ENCODE measurements at regions not wholly inside any gene's neighbourhood (a gene's known extent, or its start where the extent isn't known, plus 50 kb on each side); places are given as distances from the start of the nearest gene placed in this dataset.

DNA sequence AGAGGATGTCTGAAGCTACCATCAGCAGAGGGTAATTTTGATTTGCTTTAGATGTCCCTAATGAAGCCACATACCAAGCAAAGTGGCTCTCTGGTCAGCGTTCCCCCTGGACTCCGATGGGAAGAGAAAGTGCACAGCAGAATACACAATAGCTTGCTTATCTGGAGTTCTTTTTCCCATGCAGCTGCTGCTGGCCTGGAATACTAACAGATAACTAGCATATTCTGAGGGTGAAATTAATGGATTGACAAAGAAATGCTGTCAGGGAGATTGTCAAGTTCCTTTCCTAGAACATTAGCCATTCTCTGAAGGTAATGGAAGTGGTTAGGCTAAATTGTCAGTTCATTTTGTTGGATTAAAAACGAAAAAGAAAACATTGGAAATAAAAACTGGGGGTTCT lies 391.3 kb downstream of the FLRT2 start:
- H3K27ac Mint-ChIP-seq: no peak overlapping the region
- ChIA-PET POLR2A (no interaction called here), CTCF (no interaction called here)
- TF ChIP-seq, protein P1, sequence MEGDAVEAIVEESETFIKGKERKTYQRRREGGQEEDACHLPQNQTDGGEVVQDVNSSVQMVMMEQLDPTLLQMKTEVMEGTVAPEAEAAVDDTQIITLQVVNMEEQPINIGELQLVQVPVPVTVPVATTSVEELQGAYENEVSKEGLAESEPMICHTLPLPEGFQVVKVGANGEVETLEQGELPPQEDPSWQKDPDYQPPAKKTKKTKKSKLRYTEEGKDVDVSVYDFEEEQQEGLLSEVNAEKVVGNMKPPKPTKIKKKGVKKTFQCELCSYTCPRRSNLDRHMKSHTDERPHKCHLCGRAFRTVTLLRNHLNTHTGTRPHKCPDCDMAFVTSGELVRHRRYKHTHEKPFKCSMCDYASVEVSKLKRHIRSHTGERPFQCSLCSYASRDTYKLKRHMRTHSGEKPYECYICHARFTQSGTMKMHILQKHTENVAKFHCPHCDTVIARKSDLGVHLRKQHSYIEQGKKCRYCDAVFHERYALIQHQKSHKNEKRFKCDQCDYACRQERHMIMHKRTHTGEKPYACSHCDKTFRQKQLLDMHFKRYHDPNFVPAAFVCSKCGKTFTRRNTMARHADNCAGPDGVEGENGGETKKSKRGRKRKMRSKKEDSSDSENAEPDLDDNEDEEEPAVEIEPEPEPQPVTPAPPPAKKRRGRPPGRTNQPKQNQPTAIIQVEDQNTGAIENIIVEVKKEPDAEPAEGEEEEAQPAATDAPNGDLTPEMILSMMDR (IDR thresholded peaks at IDR 0.05): no peak
- intact Hi-C loops (cut with micrococcal nuclease): no loop called here
- no peaks in the 10 kb centered on the region for H3K4me1 Mint-ChIP-seq
- H3K9me3 Mint-ChIP-seq: no peaks in the 10 kb centered on the region
- no peaks in the 10 kb centered on the region for H3K27me3 Mint-ChIP-seq
- H3K36me3 Mint-ChIP-seq (ENCODE audit: low read depth): no peaks in the 10 kb centered on the region
- no peak overlapping the region for H3K4me3 Mint-ChIP-seq
- ATAC-seq (ENCODE audit: low read depth) (no peak), DNase-seq (no peak)

DNA sequence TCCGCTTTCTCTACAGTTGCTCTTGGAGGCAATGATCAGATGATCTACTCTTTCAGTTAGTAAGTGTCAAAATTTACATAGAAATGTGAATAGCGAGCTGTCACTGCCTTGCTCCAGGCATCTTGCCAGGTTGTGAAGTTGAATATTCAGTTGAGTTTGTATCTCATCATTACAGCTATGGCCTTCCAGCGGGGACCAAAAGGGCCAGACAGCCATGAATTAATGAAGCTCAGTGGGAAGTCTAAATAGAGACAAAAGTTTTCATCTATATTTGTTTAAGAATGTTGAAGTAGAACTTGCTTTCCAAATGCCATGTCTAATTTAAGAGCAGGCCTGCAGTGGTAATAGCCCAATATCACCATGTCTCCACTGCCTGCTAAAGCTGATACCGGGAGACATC lies 387.8 kb downstream of the FLRT2 start:
- no peak overlapping the region for H3K27ac Mint-ChIP-seq
- no peaks in the 10 kb centered on the region for H3K36me3 Mint-ChIP-seq (ENCODE audit: low read depth)
- no peak overlapping the region for H3K4me3 Mint-ChIP-seq
- intact Hi-C loops (cut with micrococcal nuclease): no loop called here
- no peaks in the 10 kb centered on the region for H3K9me3 Mint-ChIP-seq
- TF ChIP-seq, protein P1 (IDR thresholded peaks at IDR 0.05): no peak
- DNase-seq: no peak
- H3K27me3 Mint-ChIP-seq: no peaks in the 10 kb centered on the region
- no peaks in the 10 kb centered on the region for H3K4me1 Mint-ChIP-seq
- POLR2A ChIA-PET: no interaction called here
- ATAC-seq (ENCODE audit: low read depth): no peak
- CTCF ChIA-PET: no interaction called here

DNA sequence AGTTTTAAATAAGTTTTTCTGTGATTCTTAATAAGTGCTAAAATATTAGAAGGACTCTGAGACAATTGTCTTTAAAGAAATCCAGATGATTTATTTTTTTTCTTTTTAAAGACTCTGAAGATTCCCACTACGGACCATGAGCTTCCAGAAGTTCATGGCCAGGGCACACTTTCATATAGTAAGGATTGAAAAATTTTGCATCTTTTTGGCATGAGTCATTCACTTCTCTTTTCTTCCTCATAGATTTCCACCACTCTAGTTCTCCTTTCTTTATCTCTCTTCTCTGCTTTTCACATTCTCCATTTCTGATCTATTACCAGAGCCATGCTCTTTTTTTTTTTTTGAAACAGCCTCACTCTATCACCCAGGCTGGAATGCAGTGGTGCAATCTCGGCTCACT lies 385.8 kb downstream of the FLRT2 start:
- Mint-ChIP-seq H3K27me3 (no peaks in the 10 kb centered on the region), H3K36me3 (ENCODE audit: low read depth) (no peaks in the 10 kb centered on the region), H3K9me3 (peaks cover 1% of the 10 kb centered on the region), H3K4me3 (no peak overlapping the region), H3K27ac (no peak overlapping the region), H3K4me1 (no peaks in the 10 kb centered on the region)
- TF ChIP-seq, protein P1 (IDR thresholded peaks at IDR 0.05): no peak
- ChIA-PET POLR2A (no interaction called here), CTCF (no interaction called here)
- no peak for DNase-seq
- intact Hi-C loops (cut with micrococcal nuclease): no loop called here
- ATAC-seq (ENCODE audit: low read depth): no peak

DNA sequence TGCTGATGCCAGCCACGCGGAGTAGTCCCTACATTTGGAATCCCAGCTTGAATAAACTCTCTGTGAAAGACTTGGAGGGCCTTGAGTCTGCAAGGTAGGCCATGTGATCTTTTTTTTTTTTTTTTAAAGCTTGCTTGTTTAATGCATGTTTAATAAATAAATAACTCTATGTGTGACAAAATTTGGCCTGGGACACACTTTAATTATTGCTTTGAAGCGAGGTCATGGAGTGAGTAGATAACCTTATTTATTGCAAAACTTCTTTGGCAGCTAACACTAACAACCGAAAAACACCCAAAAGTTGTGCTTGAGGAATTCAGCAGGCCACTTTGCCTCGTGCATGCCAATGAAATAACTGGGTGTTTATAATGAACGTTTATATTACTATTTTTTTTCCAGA lies 382.2 kb downstream of the FLRT2 start:
- no peaks in the 10 kb centered on the region for H3K27me3 Mint-ChIP-seq
- H3K4me3 Mint-ChIP-seq: no peak overlapping the region
- no peak for ATAC-seq (ENCODE audit: low read depth)
- POLR2A ChIA-PET: no interaction called here
- H3K36me3 Mint-ChIP-seq (ENCODE audit: low read depth): no peaks in the 10 kb centered on the region
- DNase-seq: no peak
- no peaks in the 10 kb centered on the region for H3K4me1 Mint-ChIP-seq
- CTCF ChIA-PET: no interaction called here
- peaks cover 2% of the 10 kb centered on the region for H3K9me3 Mint-ChIP-seq
- no peak overlapping the region for H3K27ac Mint-ChIP-seq
- TF ChIP-seq, protein P1 (IDR thresholded peaks at IDR 0.05): no peak
- intact Hi-C loops (cut with micrococcal nuclease): no loop called here

DNA sequence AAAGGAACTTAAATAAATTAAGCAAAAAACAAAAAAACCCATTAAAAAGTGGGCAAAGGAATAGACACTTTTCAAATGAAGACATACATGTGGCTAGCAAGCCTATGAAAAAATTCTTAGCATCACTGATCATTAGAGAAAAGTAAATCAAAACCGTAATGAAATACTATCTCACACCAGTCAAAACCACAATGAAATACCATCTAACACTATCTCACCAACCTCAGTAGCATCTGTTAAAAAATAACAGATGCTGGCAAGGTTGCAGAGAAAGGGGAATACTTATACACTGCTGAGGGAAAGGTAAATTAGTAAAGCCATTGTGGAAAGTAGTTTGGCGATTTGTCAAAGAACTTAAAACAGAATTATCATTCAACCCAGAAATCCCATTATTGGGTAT lies 381.1 kb downstream of the FLRT2 start:
- Mint-ChIP-seq H3K36me3 (ENCODE audit: low read depth) (no peaks in the 10 kb centered on the region), H3K9me3 (peaks cover 2% of the 10 kb centered on the region), H3K4me1 (no peaks in the 10 kb centered on the region), H3K27ac (no peak overlapping the region), H3K27me3 (no peaks in the 10 kb centered on the region), H3K4me3 (no peak overlapping the region)
- intact Hi-C loops (cut with micrococcal nuclease): no loop called here
- DNase-seq (no peak), ATAC-seq (ENCODE audit: low read depth) (no peak)
- ChIA-PET POLR2A (no interaction called here), CTCF (no interaction called here)
- TF ChIP-seq, protein P1 (IDR thresholded peaks at IDR 0.05): no peak
